ENCODE measurements at regions not wholly inside any gene's neighbourhood (a gene's known extent, or its start where the extent isn't known, plus 50 kb on each side); places are given as distances from the start of the nearest gene placed in this dataset.

DNA sequence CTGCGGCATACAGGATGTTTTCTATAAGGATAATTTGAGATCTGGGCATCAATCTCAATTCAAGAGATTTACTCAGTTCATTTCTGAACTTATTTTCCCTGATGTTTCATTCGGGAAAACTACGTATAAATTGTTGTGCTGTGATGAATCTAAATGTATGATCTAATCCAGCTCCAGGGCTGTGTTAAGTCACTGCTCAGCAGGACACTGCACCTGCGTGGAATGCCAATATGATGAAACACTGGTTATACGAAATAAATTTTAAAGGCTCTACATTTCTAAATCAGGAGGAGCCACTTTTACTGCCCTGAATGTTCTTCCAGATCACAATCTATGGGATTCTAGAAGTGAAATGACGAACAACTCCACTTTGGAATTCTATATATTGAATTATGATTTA, 259.0 kb downstream of the HNMT start:
- Mint-ChIP-seq H3K27me3 (ENCODE audit: insufficient read depth, low read depth, poor library complexity) (no peaks in the 10 kb centered on the region), H3K4me3 (no peak overlapping the region), H3K36me3 (ENCODE audit: low read depth) (no peaks in the 10 kb centered on the region), H3K27ac (no peak overlapping the region), H3K9me3 (no peaks in the 10 kb centered on the region; the same call in 2 of the 3 replicates), H3K4me1 (peaks cover 10% of the 10 kb centered on the region)
- H3K27me3 ChIP-seq (ENCODE audit: insufficient read depth), result no peaks in the 10 kb centered on the region
- DNase-seq (ENCODE audit: low spot score) (no peak), ATAC-seq (no peak)
- TF ChIP-seq, protein P1, sequence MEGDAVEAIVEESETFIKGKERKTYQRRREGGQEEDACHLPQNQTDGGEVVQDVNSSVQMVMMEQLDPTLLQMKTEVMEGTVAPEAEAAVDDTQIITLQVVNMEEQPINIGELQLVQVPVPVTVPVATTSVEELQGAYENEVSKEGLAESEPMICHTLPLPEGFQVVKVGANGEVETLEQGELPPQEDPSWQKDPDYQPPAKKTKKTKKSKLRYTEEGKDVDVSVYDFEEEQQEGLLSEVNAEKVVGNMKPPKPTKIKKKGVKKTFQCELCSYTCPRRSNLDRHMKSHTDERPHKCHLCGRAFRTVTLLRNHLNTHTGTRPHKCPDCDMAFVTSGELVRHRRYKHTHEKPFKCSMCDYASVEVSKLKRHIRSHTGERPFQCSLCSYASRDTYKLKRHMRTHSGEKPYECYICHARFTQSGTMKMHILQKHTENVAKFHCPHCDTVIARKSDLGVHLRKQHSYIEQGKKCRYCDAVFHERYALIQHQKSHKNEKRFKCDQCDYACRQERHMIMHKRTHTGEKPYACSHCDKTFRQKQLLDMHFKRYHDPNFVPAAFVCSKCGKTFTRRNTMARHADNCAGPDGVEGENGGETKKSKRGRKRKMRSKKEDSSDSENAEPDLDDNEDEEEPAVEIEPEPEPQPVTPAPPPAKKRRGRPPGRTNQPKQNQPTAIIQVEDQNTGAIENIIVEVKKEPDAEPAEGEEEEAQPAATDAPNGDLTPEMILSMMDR (conservative IDR thresholded peaks at IDR 0.05; ENCODE audit: low read depth in 2 of 2), result no peak
- no peak for TF ChIP-seq POLR2AphosphoS5 (IDR thresholded peaks at IDR 0.05; ENCODE audit: low read depth)
- H3K4me3 ChIP-seq, result no peak overlapping the region
- no peak overlapping the region for H3K4me2 ChIP-seq
- no peak overlapping the region for H3K27ac ChIP-seq (ENCODE audit: low read depth)
- H3K36me3 ChIP-seq (ENCODE audit: insufficient read depth), result no peaks in the 10 kb centered on the region
- no peaks in the 10 kb centered on the region for H4K20me1 ChIP-seq (replicated peaks; ENCODE audit: insufficient read depth)
- H3F3A ChIP-seq (replicated peaks; ENCODE audit: low read depth), result no peaks in the 10 kb centered on the region
- H3K9me2 ChIP-seq (ENCODE audit: insufficient read depth), result no peaks in the 10 kb centered on the region
- no peaks in the 10 kb centered on the region for H3K79me2 ChIP-seq (replicated peaks; ENCODE audit: insufficient read depth)
- H3K4me1 ChIP-seq (ENCODE audit: insufficient read depth), result peaks cover 8% of the 10 kb centered on the region
- no peak overlapping the region for H2AFZ ChIP-seq

DNA sequence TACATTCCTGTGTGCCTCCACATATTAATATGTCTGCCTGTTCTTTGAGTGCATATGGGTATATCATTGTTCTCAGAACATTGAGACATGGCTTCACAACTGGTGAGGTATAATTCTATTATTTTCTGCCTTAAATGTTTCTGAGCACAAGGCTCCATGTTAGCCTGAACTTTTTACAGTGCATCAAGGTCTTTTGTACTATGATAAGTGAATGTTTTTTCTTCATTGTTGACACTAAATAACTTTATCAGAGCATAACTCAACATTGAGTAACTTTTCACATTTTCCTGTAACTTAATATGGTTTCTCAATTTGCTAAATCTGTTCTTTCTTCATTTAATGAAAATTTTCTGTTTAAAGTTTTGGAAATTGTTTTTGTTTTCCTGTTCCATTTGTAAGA, 262.9 kb downstream of the HNMT start:
- ATAC-seq, result no peak

More for the DNA sequence above, 262.9 kb downstream of the HNMT start:
- no peaks in the 10 kb centered on the region for H3K79me2 ChIP-seq (replicated peaks; ENCODE audit: insufficient read depth)
- no peaks in the 10 kb centered on the region for H3K27me3 ChIP-seq (ENCODE audit: insufficient read depth)
- no peak overlapping the region for H3K4me3 ChIP-seq
- H3F3A ChIP-seq (replicated peaks; ENCODE audit: low read depth), result no peaks in the 10 kb centered on the region
- TF ChIP-seq ZNF331 (CRISPR knock-in tag; IDR thresholded peaks at IDR 0.05; ENCODE audit: low read depth), result no peak
- no peak for TF ChIP-seq ZNF114 (CRISPR knock-in tag; IDR thresholded peaks at IDR 0.05)
- no peak for TF ChIP-seq EZH2phosphoT487 (IDR thresholded peaks at IDR 0.05; ENCODE audit: unreplicated experiment)
- TF ChIP-seq CREB1 (CRISPR knock-in tag; IDR thresholded peaks at IDR 0.05; ENCODE audit: low read depth), result no peak
- no peak for TF ChIP-seq STAT1 (IDR thresholded peaks at IDR 0.05; ENCODE audit: unreplicated experiment)
- TF ChIP-seq EZH2 (IDR thresholded peaks at IDR 0.05; ENCODE audit: low read depth, unreplicated experiment), result no peak
- TF ChIP-seq, protein P2, sequence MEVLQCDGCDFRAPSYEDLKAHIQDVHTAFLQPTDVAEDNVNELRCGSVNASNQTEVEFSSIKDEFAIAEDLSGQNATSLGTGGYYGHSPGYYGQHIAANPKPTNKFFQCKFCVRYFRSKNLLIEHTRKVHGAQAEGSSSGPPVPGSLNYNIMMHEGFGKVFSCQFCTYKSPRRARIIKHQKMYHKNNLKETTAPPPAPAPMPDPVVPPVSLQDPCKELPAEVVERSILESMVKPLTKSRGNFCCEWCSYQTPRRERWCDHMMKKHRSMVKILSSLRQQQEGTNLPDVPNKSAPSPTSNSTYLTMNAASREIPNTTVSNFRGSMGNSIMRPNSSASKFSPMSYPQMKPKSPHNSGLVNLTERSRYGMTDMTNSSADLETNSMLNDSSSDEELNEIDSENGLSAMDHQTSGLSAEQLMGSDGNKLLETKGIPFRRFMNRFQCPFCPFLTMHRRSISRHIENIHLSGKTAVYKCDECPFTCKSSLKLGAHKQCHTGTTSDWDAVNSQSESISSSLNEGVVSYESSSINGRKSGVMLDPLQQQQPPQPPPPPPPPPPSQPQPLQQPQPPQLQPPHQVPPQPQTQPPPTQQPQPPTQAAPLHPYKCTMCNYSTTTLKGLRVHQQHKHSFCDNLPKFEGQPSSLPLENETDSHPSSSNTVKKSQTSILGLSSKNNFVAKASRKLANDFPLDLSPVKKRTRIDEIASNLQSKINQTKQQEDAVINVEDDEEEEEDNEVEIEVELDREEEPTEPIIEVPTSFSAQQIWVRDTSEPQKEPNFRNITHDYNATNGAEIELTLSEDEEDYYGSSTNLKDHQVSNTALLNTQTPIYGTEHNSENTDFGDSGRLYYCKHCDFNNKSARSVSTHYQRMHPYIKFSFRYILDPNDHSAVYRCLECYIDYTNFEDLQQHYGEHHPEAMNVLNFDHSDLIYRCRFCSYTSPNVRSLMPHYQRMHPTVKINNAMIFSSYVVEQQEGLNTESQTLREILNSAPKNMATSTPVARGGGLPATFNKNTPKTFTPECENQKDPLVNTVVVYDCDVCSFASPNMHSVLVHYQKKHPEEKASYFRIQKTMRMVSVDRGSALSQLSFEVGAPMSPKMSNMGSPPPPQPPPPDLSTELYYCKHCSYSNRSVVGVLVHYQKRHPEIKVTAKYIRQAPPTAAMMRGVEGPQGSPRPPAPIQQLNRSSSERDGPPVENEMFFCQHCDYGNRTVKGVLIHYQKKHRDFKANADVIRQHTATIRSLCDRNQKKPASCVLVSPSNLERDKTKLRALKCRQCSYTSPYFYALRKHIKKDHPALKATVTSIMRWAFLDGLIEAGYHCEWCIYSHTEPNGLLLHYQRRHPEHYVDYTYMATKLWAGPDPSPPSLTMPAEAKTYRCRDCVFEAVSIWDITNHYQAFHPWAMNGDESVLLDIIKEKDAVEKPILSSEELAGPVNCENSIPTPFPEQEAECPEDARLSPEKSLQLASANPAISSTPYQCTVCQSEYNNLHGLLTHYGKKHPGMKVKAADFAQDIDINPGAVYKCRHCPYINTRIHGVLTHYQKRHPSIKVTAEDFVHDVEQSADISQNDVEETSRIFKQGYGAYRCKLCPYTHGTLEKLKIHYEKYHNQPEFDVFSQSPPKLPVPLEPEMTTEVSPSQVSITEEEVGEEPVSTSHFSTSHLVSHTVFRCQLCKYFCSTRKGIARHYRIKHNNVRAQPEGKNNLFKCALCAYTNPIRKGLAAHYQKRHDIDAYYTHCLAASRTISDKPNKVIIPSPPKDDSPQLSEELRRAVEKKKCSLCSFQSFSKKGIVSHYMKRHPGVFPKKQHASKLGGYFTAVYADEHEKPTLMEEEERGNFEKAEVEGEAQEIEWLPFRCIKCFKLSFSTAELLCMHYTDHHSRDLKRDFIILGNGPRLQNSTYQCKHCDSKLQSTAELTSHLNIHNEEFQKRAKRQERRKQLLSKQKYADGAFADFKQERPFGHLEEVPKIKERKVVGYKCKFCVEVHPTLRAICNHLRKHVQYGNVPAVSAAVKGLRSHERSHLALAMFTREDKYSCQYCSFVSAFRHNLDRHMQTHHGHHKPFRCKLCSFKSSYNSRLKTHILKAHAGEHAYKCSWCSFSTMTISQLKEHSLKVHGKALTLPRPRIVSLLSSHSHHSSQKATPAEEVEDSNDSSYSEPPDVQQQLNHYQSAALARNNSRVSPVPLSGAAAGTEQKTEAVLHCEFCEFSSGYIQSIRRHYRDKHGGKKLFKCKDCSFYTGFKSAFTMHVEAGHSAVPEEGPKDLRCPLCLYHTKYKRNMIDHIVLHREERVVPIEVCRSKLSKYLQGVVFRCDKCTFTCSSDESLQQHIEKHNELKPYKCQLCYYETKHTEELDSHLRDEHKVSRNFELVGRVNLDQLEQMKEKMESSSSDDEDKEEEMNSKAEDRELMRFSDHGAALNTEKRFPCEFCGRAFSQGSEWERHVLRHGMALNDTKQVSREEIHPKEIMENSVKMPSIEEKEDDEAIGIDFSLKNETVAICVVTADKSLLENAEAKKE (CRISPR knock-in tag; IDR thresholded peaks at IDR 0.05), result no peak
- H3K27me3 Mint-ChIP-seq (ENCODE audit: insufficient read depth, low read depth, poor library complexity), result peaks cover 2% of the 10 kb centered on the region
- H3K36me3 ChIP-seq (ENCODE audit: insufficient read depth), result no peaks in the 10 kb centered on the region
- H3K9me2 ChIP-seq (ENCODE audit: insufficient read depth), result no peaks in the 10 kb centered on the region
- H4K20me1 ChIP-seq (replicated peaks; ENCODE audit: insufficient read depth), result no peaks in the 10 kb centered on the region
- H3K9me3 Mint-ChIP-seq, result no peaks in the 10 kb centered on the region; the same call in 2 of the 3 replicates
- no peak overlapping the region for H3K4me2 ChIP-seq
- no peak overlapping the region for H3K4me3 Mint-ChIP-seq
- no peak overlapping the region for H3K27ac Mint-ChIP-seq
- H3K27ac ChIP-seq (ENCODE audit: low read depth), result no peak overlapping the region
- peaks cover 9% of the 10 kb centered on the region for H3K4me1 ChIP-seq (ENCODE audit: insufficient read depth)
- no peak overlapping the region for H2AFZ ChIP-seq
- no peaks in the 10 kb centered on the region for H3K36me3 Mint-ChIP-seq (ENCODE audit: low read depth)
- peaks cover 14% of the 10 kb centered on the region for H3K4me1 Mint-ChIP-seq
- no peak for DNase-seq (ENCODE audit: low spot score)

All from GM23338 (cell line).